PC-3 (cell line): ENCODE measurements at regions not wholly inside any gene's neighbourhood (a gene's known extent, or its start where the extent isn't known, plus 50 kb on each side); places are given as distances from the start of the nearest gene placed in this dataset.
"Not testable (repeated sequence)": the region's sequence is repeated elsewhere in the genome, so short reads cannot be mapped to it uniquely, and the experiment has no call there.

Experiments
- ATAC-seq: fragments of 200-7000 bp; cut with Tn5 transposase; 2 replicates; pipeline ENCODE4 v1.9.1; 2020; ENCODE audit warnings: mild to moderate bottlenecking, moderate library complexity
- BruUV-seq: library from RNA; stranded (reverse); fragments of 400-500 nt; replicated peaks from 2 replicates; lab custom pipeline; 2021; lab: Mats Ljungman, UMichigan
- CTCF ChIA-PET: fragments of 300-600 bp; sonication (Branson Sonifier 250); formaldehyde crosslinking; loops from one replicate; lab custom pipeline; 2022; ENCODE audit warnings: antibody characterized with exemption; lab: Charles Lee
- POLR2A ChIA-PET: fragments of 300-600 bp; sonication (Branson Sonifier 250); formaldehyde crosslinking; loops from one replicate; lab custom pipeline; 2022; ENCODE audit warnings: antibody characterized with exemption; ENCODE audit not compliant: unreplicated experiment; lab: Charles Lee
- DNase-seq: peaks from one replicate; pipeline ENCODE4 v3.0.0-alpha.2; 2015
- H2AFZ ChIP-seq: fragments of 300-600 bp; sonication (generic); 2 replicates; pipeline ENCODE4 v1.6.0; 2016; ENCODE audit warnings: antibody characterized with exemption, low read length
- H3F3A ChIP-seq: fragments of 300-600 bp; sonication (generic); one replicate; pipeline ENCODE4 v1.6.0; 2017; ENCODE audit warnings: antibody characterized with exemption, low read length, control low read depth, mild to moderate bottlenecking; ENCODE audit not compliant: unreplicated experiment
- H3K27ac ChIP-seq: fragments of 300-600 bp; sonication (generic); 2 replicates; pipeline ENCODE4 v1.5.1; 2016; ENCODE audit warnings: mild to moderate bottlenecking, low read length
- H3K27me3 ChIP-seq: fragments of 300-600 bp; sonication (generic); 2 replicates; pipeline ENCODE4 v1.6.1; 2016; ENCODE audit warnings: low read length, mixed read lengths
- H3K36me3 ChIP-seq: fragments of 300-600 bp; sonication (generic); 2 replicates; pipeline ENCODE4 v1.6.1; 2016; ENCODE audit warnings: low read depth, mixed run types, low read length, mixed read lengths
- H3K4me1 ChIP-seq: fragments of 300-600 bp; sonication (generic); 2 replicates; pipeline ENCODE4 v1.5.1; 2016; ENCODE audit warnings: low read length; ENCODE audit not compliant: insufficient read depth
- H3K4me2 ChIP-seq: fragments of 300-600 bp; sonication (generic); 2 replicates; pipeline ENCODE4 v1.6.0; 2016; ENCODE audit warnings: low read length
- H3K4me3 ChIP-seq: fragments of 300-600 bp; sonication (generic); 2 replicates; pipeline ENCODE4 v1.5.1; 2016; ENCODE audit warnings: mild to moderate bottlenecking, low read length, mixed read lengths
- H3K79me2 ChIP-seq: fragments of 300-600 bp; sonication (generic); 2 replicates; pipeline ENCODE4 v1.6.1; 2017; ENCODE audit warnings: low read length, mixed read lengths
- H3K9ac ChIP-seq: fragments of 300-600 bp; sonication (generic); 2 replicates; pipeline ENCODE4 v1.6.0; 2016; ENCODE audit warnings: mild to moderate bottlenecking, low read length
- H3K9me2 ChIP-seq: fragments of 300-600 bp; sonication (generic); replicated peaks from 2 replicates; pipeline ENCODE4 v1.6.1; 2016; ENCODE audit warnings: mixed run types, low read length, mixed read lengths
- H3K9me3 ChIP-seq: fragments of 300-600 bp; sonication (generic); 2 replicates; pipeline ENCODE4 v1.6.1; 2016; ENCODE audit warnings: low read length, mixed read lengths
- H4K20me1 ChIP-seq: fragments of 300-600 bp; sonication (generic); 2 replicates; pipeline ENCODE4 v1.6.1; 2016; ENCODE audit warnings: low read length, mixed read lengths
- EZH2 ChIP-seq: fragments of 300-600 bp; sonication (generic); IDR thresholded peaks from one replicate; pipeline ENCODE4 v1.6.1; 2017; ENCODE audit warnings: antibody characterized with exemption, mild to moderate bottlenecking, low read length; ENCODE audit not compliant: unreplicated experiment
- EZH2phosphoT487 ChIP-seq: fragments of 300-600 bp; sonication (generic); IDR thresholded peaks from 2 replicates; pipeline ENCODE4 v1.6.1; 2018; ENCODE audit warnings: mild to moderate bottlenecking, antibody characterized with exemption, low read length, borderline replicate concordance
- intact Hi-C: fragments of 100-400 bp; cut with micrococcal nuclease; formaldehyde crosslinking; loops from 2 replicates; pipeline ENCODE4 v1.9.0; 2023
- TF ChIP-seq, protein P1 (sequence below): fragments of 300-600 bp; sonication (generic); conservative IDR thresholded peaks from 2 replicates; pipeline ENCODE4 v1.5.1; 2017; ENCODE audit warnings: antibody characterized with exemption, low read depth, mild to moderate bottlenecking, low read length

DNA sequence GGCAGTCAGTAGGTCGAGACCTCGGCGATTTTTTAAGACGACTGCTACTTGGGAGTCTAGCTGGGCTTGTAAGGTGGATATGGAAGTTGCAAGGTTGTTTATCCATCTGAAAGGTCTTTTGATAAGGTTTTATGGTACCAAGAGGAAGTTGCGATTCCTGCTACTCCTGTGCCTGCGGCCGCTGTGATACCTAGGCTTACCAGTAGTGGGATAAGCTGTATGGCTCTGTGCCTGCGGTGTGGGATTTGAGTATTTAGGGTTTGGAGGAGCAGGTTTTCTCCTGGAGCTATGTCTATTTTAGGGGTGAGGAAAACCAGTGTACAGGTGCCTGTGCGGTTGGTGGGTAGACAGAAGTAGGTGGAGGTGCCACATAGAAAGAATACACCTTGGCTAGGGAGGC is 1059.8 kb downstream of the SI start:
- CTCF ChIA-PET = no interaction called here

DNA sequence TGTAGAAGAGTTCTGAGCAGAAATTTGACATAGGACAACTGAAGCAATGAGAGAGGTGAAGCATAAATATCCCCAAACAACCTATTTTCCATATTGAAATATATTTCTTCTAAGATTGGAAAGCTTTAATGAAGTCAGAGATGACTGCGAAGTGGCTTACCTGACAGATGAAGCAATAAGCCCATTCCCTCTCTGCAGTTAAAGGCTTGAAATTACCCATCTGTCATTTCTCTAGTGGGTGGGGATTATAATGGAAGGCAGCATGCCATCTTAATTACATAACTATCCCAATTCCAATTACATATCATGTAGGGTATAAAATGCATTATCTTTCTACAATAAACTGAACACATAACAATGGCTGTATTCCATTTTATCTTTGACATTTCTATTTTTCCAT is 1070.5 kb downstream of the SI start:
- TF ChIP-seq, protein P1, sequence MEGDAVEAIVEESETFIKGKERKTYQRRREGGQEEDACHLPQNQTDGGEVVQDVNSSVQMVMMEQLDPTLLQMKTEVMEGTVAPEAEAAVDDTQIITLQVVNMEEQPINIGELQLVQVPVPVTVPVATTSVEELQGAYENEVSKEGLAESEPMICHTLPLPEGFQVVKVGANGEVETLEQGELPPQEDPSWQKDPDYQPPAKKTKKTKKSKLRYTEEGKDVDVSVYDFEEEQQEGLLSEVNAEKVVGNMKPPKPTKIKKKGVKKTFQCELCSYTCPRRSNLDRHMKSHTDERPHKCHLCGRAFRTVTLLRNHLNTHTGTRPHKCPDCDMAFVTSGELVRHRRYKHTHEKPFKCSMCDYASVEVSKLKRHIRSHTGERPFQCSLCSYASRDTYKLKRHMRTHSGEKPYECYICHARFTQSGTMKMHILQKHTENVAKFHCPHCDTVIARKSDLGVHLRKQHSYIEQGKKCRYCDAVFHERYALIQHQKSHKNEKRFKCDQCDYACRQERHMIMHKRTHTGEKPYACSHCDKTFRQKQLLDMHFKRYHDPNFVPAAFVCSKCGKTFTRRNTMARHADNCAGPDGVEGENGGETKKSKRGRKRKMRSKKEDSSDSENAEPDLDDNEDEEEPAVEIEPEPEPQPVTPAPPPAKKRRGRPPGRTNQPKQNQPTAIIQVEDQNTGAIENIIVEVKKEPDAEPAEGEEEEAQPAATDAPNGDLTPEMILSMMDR = no peak
- no peak for TF ChIP-seq EZH2phosphoT487
- TF ChIP-seq EZH2 = no peak
- POLR2A ChIA-PET = no interaction called here
- BruUV-seq = no TSS peak

More for the DNA sequence above, 1059.8 kb downstream of the SI start:
- Histone ChIP-seq H2AFZ (no peak overlapping the region), H3K27me3 (no peaks in the 10 kb centered on the region), H3K9me2 (no peaks in the 10 kb centered on the region), H3K79me2 (no peaks in the 10 kb centered on the region), H3F3A (no peaks in the 10 kb centered on the region), H3K36me3 (no peaks in the 10 kb centered on the region), H3K4me2 (no peak overlapping the region), H3K9ac (no peak overlapping the region), H3K9me3 (0 out of 2 replicates have a peak, but pooled peaks cover 3% of the 10 kb centered on the region), H3K4me1 (no peaks in the 10 kb centered on the region), H3K27ac (no peak overlapping the region), H3K4me3 (no peak overlapping the region), H4K20me1 (no peaks in the 10 kb centered on the region)
- intact Hi-C loops = no loop called here
- ATAC-seq (no peak), DNase-seq (no peak)
- TF ChIP-seq EZH2 = no peak
- no peak for TF ChIP-seq EZH2phosphoT487
- TF ChIP-seq, protein P1 = no peak
- POLR2A ChIA-PET = no interaction called here
- BruUV-seq = no TSS peak

DNA sequence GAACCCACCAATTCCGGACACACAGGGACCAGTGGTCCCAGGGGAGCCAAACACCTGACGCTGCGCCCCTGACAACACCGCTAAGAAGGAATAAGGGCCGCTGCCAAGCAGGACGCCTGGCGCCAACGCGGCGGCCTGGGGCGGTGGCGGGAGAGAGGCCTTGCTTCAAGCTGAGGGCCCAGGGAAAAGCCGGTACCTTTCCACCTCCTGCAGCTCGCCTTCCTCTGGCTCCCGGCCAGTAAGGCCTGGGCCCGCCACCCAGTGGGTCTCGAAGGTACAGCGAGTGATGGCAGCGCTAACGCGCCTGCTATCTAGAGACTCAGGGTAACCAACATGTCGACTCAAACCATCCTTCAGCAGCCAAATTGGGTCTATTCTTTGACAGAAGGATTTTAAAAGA is 1074.1 kb downstream of the SI start:
- Histone ChIP-seq H3K4me2 (no peak overlapping the region), H4K20me1 (no peaks in the 10 kb centered on the region), H3K4me1 (no peaks in the 10 kb centered on the region), H3K79me2 (no peaks in the 10 kb centered on the region), H3K27ac (no peak overlapping the region), H3F3A (no peaks in the 10 kb centered on the region), H3K36me3 (no peaks in the 10 kb centered on the region), H3K9ac (no peak overlapping the region), H3K9me2 (no peaks in the 10 kb centered on the region), H3K4me3 (no peak overlapping the region), H3K9me3 (no peaks in the 10 kb centered on the region), H3K27me3 (no peaks in the 10 kb centered on the region), H2AFZ (no peak overlapping the region)
- CTCF ChIA-PET = no interaction called here
- no peak for TF ChIP-seq EZH2phosphoT487
- no peak for TF ChIP-seq EZH2
- TF ChIP-seq, protein P1 = no peak
- no TSS peak for BruUV-seq
- ATAC-seq (no peak), DNase-seq (no peak)
- POLR2A ChIA-PET = no interaction called here
- intact Hi-C loops = no loop called here

More for the DNA sequence above, 1070.5 kb downstream of the SI start:
- H3K79me2 ChIP-seq = no peaks in the 10 kb centered on the region
- H3K36me3 ChIP-seq = no peaks in the 10 kb centered on the region
- H3K4me2 ChIP-seq = no peak overlapping the region
- no peak overlapping the region for H3K27ac ChIP-seq
- no peak overlapping the region for H3K4me3 ChIP-seq
- no peak for DNase-seq
- CTCF ChIA-PET = no interaction called here
- H3K27me3 ChIP-seq = no peaks in the 10 kb centered on the region
- no peak for ATAC-seq
- H3K9me2 ChIP-seq = no peaks in the 10 kb centered on the region
- H3K4me1 ChIP-seq = no peaks in the 10 kb centered on the region
- no peak overlapping the region for H2AFZ ChIP-seq
- H4K20me1 ChIP-seq = no peaks in the 10 kb centered on the region
- H3K9ac ChIP-seq = no peak overlapping the region
- H3F3A ChIP-seq = no peaks in the 10 kb centered on the region
- intact Hi-C loops = no loop called here
- H3K9me3 ChIP-seq = no peaks in the 10 kb centered on the region

DNA sequence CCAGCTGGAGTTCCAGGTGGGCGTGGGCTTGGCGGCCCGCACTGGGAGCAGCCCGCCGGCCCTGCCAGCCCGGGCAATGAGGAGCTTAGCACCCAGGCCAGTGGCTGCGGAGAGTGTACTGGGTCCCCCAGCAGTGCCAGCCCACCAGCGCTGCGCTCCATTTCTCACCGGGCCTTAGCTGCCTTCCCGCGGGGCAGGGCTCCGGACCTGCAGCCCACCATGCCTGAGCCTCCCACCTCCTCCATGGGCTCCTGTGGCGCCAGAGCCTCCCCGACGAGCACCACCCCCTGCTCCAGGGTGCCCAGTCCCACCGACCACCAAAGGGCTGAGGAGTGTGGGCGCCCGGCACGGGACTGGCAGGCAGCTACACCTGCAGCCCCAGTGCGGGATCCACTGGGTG is 1075.3 kb downstream of the SI start:
- H3K79me2 ChIP-seq, H3K4me3 ChIP-seq, H2AFZ ChIP-seq, H3K9ac ChIP-seq, H3K4me2 ChIP-seq, DNase-seq, CTCF ChIA-PET, H3K4me1 ChIP-seq, BruUV-seq, intact Hi-C loops, H3K9me2 ChIP-seq, H3K9me3 ChIP-seq, H3K36me3 ChIP-seq, H3F3A ChIP-seq, ATAC-seq, H4K20me1 ChIP-seq, H3K27me3 ChIP-seq, H3K27ac ChIP-seq, POLR2A ChIA-PET: not testable (repeated sequence)
